ENCODE measurements at regions not wholly inside any gene's neighbourhood (a gene's known extent, or its start where the extent isn't known, plus 50 kb on each side); places are given as distances from the start of the nearest gene placed in this dataset.

DNA sequence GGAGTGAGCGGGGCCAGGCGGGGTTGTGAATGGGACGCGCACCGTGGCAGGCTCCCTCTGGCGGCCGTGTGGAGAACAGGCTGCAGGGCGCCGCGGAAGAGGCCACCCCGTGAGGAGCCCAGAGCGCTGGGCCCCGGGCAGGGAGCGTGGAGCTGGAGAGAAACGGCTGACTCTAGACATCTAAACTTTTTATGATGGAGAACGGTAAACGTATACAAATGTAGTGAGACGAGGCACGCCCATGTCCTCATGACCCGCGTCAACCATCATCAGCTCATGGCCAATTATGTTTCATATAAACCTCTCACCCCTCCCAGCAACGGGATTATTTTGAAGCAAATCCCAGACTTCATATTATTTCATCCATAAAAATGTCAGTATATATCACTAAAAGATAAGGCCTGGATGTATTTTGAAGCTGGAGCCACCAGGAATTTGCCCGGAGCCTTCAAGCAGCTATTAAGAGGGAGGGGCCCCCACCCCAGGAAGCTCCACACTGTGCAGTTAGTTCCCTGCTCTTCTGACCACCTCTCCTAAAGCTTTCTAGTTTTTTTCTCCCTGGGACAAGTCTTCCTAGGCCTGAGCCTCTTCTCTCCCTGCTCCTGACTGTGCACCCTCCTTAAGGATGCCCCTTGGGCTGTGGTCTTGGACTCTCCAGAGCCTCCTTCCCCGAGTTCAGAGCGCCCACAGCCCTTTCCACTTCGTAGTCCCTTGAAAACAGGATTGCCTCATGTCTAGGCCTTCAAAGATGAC lies 149.5 kb downstream of the SMAD6 start:
- DNase-seq (ENCODE audit: low read depth in 2 of 2): peak; percentile 84 to 89
- H3K4me3 ChIP-seq (replicated peaks in 1 of 2; ENCODE audit: low read depth in 2 of 2, low read length in 2 of 2): no peak overlapping the region
- TF ChIP-seq, protein P1, sequence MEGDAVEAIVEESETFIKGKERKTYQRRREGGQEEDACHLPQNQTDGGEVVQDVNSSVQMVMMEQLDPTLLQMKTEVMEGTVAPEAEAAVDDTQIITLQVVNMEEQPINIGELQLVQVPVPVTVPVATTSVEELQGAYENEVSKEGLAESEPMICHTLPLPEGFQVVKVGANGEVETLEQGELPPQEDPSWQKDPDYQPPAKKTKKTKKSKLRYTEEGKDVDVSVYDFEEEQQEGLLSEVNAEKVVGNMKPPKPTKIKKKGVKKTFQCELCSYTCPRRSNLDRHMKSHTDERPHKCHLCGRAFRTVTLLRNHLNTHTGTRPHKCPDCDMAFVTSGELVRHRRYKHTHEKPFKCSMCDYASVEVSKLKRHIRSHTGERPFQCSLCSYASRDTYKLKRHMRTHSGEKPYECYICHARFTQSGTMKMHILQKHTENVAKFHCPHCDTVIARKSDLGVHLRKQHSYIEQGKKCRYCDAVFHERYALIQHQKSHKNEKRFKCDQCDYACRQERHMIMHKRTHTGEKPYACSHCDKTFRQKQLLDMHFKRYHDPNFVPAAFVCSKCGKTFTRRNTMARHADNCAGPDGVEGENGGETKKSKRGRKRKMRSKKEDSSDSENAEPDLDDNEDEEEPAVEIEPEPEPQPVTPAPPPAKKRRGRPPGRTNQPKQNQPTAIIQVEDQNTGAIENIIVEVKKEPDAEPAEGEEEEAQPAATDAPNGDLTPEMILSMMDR (IDR thresholded peaks at IDR 0.05; ENCODE audit: low read depth, low read length): peak; percentile 96

DNA sequence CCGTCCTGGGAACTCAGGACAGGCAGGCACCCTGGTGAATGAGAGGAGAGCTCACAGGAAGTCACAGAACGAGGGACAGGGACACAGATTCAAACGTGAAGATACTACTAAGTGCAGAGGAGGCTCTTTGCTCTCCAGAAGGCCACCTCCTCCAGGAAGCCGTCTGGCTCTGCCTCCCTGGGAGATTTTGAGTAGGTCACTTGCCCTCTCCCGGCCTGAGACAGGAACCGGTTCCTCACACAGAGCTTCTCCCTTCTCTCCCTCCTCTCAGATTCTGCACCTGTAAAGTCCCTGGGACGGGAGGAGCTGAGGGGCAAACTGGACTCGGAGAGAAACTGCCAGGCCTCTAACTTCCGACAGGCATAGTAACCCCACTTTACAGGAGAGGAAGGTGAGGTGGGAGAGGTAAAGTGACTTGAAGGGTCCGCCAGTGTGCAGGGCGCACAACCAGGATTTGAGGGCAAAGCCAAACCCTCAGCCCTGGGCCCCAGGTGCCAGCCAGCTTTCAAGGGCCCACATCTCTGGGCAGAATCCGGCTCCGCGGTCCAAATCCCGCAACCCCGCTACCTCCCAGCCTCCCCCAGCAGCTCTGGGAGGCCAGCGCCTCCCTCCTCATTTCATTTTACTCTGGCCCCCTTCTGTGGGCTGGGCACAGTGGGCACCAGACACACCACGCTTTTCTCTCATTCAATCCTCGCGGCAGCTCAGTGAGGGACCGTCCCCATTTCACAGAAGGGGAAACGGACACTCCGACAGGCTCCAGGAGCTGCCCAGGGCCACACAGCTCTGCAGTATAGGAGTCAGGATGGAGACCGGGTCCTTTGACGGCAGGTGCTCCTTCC lies 150.2 kb downstream of the SMAD6 start:
- no peak for DNase-seq (ENCODE audit: low read depth in 2 of 2)
- H3K4me3 ChIP-seq (replicated peaks in 1 of 2; ENCODE audit: low read depth in 2 of 2, low read length in 2 of 2): no peak overlapping the region
- TF ChIP-seq, protein P1 (IDR thresholded peaks at IDR 0.05; ENCODE audit: low read depth, low read length): no peak

DNA sequence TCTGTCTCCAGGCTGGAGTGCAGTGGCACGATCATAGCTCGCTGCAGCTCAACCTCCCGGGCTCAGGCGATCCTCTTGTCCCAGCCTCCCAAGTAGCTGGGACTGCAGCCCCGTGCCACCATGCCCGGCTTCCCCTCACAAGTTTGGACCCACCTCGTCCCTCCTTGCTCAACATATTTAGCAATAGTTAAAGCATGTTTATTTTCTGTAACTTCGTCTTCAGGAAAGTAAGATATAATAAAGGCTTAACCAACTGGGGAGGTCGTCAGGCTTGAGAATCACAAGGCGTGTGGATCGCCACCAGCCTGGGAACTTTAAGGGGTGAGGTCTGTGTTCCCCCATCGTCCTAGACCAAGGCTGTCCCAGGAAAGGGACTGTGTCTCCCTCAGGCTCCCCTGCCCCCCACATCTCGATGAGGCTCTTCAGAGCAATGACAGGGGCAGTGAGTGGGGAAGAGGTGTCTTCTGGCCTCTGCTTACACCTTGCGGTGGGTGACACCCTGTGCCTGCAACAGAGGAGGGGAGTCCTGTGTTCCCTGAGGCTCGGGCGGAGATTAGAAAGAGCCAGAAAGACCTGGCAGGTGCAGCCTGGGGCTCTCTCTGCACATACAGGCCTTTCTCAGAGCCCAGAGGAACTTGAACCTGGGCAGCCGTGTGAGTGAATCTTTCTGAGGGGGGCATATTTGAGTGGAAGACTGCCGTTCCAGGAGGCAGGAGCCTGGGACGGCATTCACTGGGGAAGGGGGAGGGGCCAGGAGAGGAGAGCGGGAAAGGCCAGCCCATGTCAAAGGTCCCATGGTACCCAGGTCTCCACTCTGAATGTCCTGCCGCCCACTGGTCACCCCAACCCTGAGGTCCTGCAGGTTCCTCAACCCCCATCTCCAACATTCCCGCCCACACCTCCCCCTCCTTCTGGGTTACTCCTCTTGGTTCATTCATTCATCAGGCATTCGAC lies 152.3 kb downstream of the SMAD6 start:
- no peak for DNase-seq (ENCODE audit: low read depth in 2 of 2)
- TF ChIP-seq, protein P1 (IDR thresholded peaks at IDR 0.05; ENCODE audit: low read depth, low read length): no peak
- H3K4me3 ChIP-seq (replicated peaks in 1 of 2; ENCODE audit: low read depth in 2 of 2, low read length in 2 of 2): no peak overlapping the region

DNA sequence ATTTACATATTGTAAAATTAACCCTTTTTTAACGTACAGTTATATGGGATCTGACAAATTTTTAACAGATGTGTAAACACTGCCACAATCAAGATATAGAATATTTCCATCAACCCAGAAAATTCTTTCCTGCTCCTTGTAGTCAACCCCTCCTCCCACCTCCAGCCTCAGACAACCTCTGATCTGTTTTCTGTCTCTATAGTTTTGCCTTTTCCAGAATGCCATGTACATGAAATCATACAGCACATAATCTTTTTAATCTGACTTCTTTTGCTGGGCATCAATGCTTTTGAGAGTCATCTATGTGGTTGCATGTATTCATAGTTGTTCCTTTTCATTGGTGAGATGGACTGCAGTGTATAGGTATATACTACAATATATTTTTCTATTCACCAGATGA lies 153.0 kb downstream of the SMAD6 start:
- TF ChIP-seq, protein P1 (IDR thresholded peaks at IDR 0.05; ENCODE audit: low read depth, low read length): no peak
- DNase-seq (ENCODE audit: low read depth in 2 of 2): no peak
- no peak overlapping the region for H3K4me3 ChIP-seq (replicated peaks in 1 of 2; ENCODE audit: low read depth in 2 of 2, low read length in 2 of 2)

DNA sequence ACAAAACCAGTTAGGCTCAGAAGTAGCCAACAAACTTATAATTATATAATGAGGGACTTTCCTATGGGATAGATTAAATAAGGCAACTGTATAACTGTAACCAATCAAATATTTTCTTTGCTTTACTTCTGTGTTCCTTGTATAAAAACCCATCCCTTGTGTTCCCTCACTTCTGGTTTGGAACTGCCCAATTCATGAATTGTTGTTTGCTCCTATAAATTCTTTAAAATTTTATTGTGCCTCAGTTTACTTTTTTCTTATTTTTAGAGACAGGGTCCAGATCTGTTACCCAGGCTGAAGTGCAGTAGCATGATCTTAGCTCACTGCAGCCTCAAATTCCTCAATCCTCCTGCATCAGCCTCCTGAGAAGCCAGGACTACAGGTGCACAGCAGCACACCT lies 155.7 kb downstream of the SMAD6 start:
- no peak for DNase-seq (ENCODE audit: low read depth in 2 of 2)
- no peak overlapping the region for H3K4me3 ChIP-seq (replicated peaks in 1 of 2; ENCODE audit: low read depth in 2 of 2, low read length in 2 of 2)
- TF ChIP-seq, protein P1 (IDR thresholded peaks at IDR 0.05; ENCODE audit: low read depth, low read length): no peak

Measured in cardiac fibroblast (primary cell).